Astrocyte (in vitro differentiated cells and primary cell): ENCODE measurements at regions not wholly inside any gene's neighbourhood (a gene's known extent, or its start where the extent isn't known, plus 50 kb on each side); places are given as distances from the start of the nearest gene placed in this dataset.

Experiments used
- DNase-seq: peaks from one replicate; pipeline ENCODE4 v3.0.0-alpha.2; 2010; ENCODE audit warnings: low read depth
- FAIRE-seq: peaks from 2 replicates; lab custom pipeline; 2011; peaks lifted over from hg19 to GRCh38; lab: Jason Lieb, UNC
- H2AFZ ChIP-seq: 2 replicates; pipeline ENCODE4 v1.6.0; 2012; ENCODE audit warnings: low read depth, low read length, inconsistent platforms
- H3K27ac ChIP-seq: 2 replicates; pipeline ENCODE4 v1.5.1; 2011; ENCODE audit warnings: low read depth, low read length, inconsistent platforms
- H3K27me3 ChIP-seq: 2 replicates; pipeline ENCODE4 v1.6.0; 2011; ENCODE audit warnings: low read length, inconsistent platforms; ENCODE audit not compliant: insufficient read depth
- H3K36me3 ChIP-seq: 2 replicates; pipeline ENCODE4 v1.5.1; 2011; ENCODE audit warnings: low read length, inconsistent platforms; ENCODE audit not compliant: insufficient read depth
- H3K4me1 ChIP-seq: 2 replicates; pipeline ENCODE4 v1.5.1; 2011; ENCODE audit warnings: low read length, inconsistent platforms; ENCODE audit not compliant: insufficient read depth
- H3K4me2 ChIP-seq: 2 replicates; pipeline ENCODE4 v1.6.0; 2012; ENCODE audit warnings: low read length, inconsistent platforms
- H3K4me3 ChIP-seq: 2 replicates; pipeline ENCODE4 v1.5.1; 2011; ENCODE audit warnings: low read depth, mild to moderate bottlenecking, low read length, inconsistent platforms; ENCODE audit not compliant: insufficient read depth
- H3K79me2 ChIP-seq: 2 replicates; pipeline ENCODE4 v1.6.0; 2012; ENCODE audit warnings: mild to moderate bottlenecking, low read length, inconsistent platforms; ENCODE audit not compliant: insufficient read depth
- H3K9ac ChIP-seq: 2 replicates; pipeline ENCODE4 v1.6.0; 2012; ENCODE audit warnings: mild to moderate bottlenecking, low read length, inconsistent platforms
- H3K9me3 ChIP-seq: 2 replicates; pipeline ENCODE4 v1.5.1; 2012; ENCODE audit warnings: low read depth, mild to moderate bottlenecking, low read length, inconsistent platforms; ENCODE audit not compliant: insufficient read depth
- H4K20me1 ChIP-seq: 2 replicates; pipeline ENCODE4 v1.6.0; 2012; ENCODE audit warnings: low read length, inconsistent platforms; ENCODE audit not compliant: insufficient read depth
- H3K27ac Mint-ChIP-seq: one replicate; pipeline ENCODE4 v1.8.0; 2021; ENCODE audit warnings: mild to moderate bottlenecking, mixed read lengths; ENCODE audit not compliant: unreplicated experiment
- H3K27me3 Mint-ChIP-seq: one replicate; pipeline ENCODE4 v1.8.0; 2021; ENCODE audit warnings: low read depth, mixed read lengths; ENCODE audit not compliant: unreplicated experiment
- H3K36me3 Mint-ChIP-seq: one replicate; pipeline ENCODE4 v1.8.0; 2021; ENCODE audit warnings: low read depth, mixed read lengths; ENCODE audit not compliant: unreplicated experiment
- H3K4me1 Mint-ChIP-seq: one replicate; pipeline ENCODE4 v1.8.0; 2021; ENCODE audit warnings: low read depth, mixed read lengths; ENCODE audit not compliant: unreplicated experiment
- H3K4me3 Mint-ChIP-seq: one replicate; pipeline ENCODE4 v1.8.0; 2021; ENCODE audit warnings: mild to moderate bottlenecking, moderate library complexity, mixed read lengths; ENCODE audit not compliant: unreplicated experiment
- H3K9me3 Mint-ChIP-seq: one replicate; pipeline ENCODE4 v1.8.0; 2021; ENCODE audit warnings: mild to moderate bottlenecking, mixed read lengths; ENCODE audit not compliant: unreplicated experiment
- CTCF ChIP-seq: IDR thresholded peaks from 2 replicates; pipeline ENCODE4 v1.5.1; 2011; ENCODE audit warnings: low read depth, mild to moderate bottlenecking, inconsistent platforms, low read length, moderate library complexity; ENCODE audit not compliant: insufficient read depth
- EZH2 ChIP-seq: IDR thresholded peaks from 2 replicates; pipeline ENCODE4 v1.6.1; 2012; ENCODE audit warnings: mild to moderate bottlenecking, low read length, inconsistent platforms; ENCODE audit not compliant: insufficient read depth

- peak overlapping the region; percentile 61 for H3K27ac ChIP-seq
- H2AFZ ChIP-seq: peak overlapping the region; percentile 38
- H3K9me3 Mint-ChIP-seq: no peaks in the 10 kb centered on the region
- H3K27me3 Mint-ChIP-seq: no peaks in the 10 kb centered on the region
- peak overlapping the region; percentile 43 for H3K4me3 Mint-ChIP-seq
- peak overlapping the region; percentile 92 for H3K27ac Mint-ChIP-seq
- no peaks in the 10 kb centered on the region for H3K36me3 Mint-ChIP-seq
- DNase-seq: peak; percentile 71
- H3K4me1 ChIP-seq: peaks cover 34% of the 10 kb centered on the region
- H4K20me1 ChIP-seq: no peaks in the 10 kb centered on the region
- H3K27me3 ChIP-seq: no peaks in the 10 kb centered on the region
- peaks cover 11% of the 10 kb centered on the region for H3K4me1 Mint-ChIP-seq
- FAIRE-seq: peak; percentile 5
- no peak for TF ChIP-seq EZH2
- TF ChIP-seq CTCF: no peak
- peak overlapping the region; percentile 80 for H3K9ac ChIP-seq
- peak overlapping the region; percentile 57 for H3K4me3 ChIP-seq
- no peaks in the 10 kb centered on the region for H3K9me3 ChIP-seq
- H3K36me3 ChIP-seq: no peaks in the 10 kb centered on the region
- peak overlapping the region; percentile 94 for H3K4me2 ChIP-seq
- peaks cover 27% of the 10 kb centered on the region for H3K79me2 ChIP-seq
Observed at GRCh38 chr21:16279731-16280581, 550.2 kb downstream of the USP25 start.

GRCh38 chr21:16280686-16281091, 550.9 kb downstream of the USP25 start:
- Histone ChIP-seq H3K4me3 (peak overlapping the region; percentile 57), H3K9ac (peak overlapping the region; percentile 80), H2AFZ (peak overlapping the region; percentile 38), H3K27me3 (no peaks in the 10 kb centered on the region), H3K27ac (peak overlapping the region; percentile 61), H3K4me2 (peak overlapping the region; percentile 94), H4K20me1 (no peaks in the 10 kb centered on the region), H3K36me3 (no peaks in the 10 kb centered on the region), H3K9me3 (no peaks in the 10 kb centered on the region), H3K79me2 (peaks cover 32% of the 10 kb centered on the region), H3K4me1 (peaks cover 38% of the 10 kb centered on the region)
- DNase-seq (peak; percentile 44), FAIRE-seq (peak; percentile 47)
- no peaks in the 10 kb centered on the region for H3K27me3 Mint-ChIP-seq
- H3K4me3 Mint-ChIP-seq: no peak overlapping the region
- H3K27ac Mint-ChIP-seq: peak overlapping the region; percentile 92
- H3K36me3 Mint-ChIP-seq: no peaks in the 10 kb centered on the region
- no peaks in the 10 kb centered on the region for H3K9me3 Mint-ChIP-seq
- no peak for TF ChIP-seq EZH2
- TF ChIP-seq CTCF: no peak
- H3K4me1 Mint-ChIP-seq: peaks cover 11% of the 10 kb centered on the region

GRCh38 chr21:16283516-16283915, 553.7 kb downstream of the USP25 start:
- TF ChIP-seq EZH2: no peak
- no peak for TF ChIP-seq CTCF
- H3K36me3 ChIP-seq: no peaks in the 10 kb centered on the region
- H3K27ac Mint-ChIP-seq: no peak overlapping the region
- H3K9ac ChIP-seq: no peak overlapping the region
- H3K4me2 ChIP-seq: no peak overlapping the region
- no peaks in the 10 kb centered on the region for H3K9me3 Mint-ChIP-seq
- H3K4me1 ChIP-seq: peaks cover 42% of the 10 kb centered on the region
- H3K27ac ChIP-seq: no peak overlapping the region
- H2AFZ ChIP-seq: no peak overlapping the region
- DNase-seq (no peak), FAIRE-seq (no peak)
- no peaks in the 10 kb centered on the region for H3K9me3 ChIP-seq
- H3K4me3 Mint-ChIP-seq: no peak overlapping the region
- H3K27me3 ChIP-seq: no peaks in the 10 kb centered on the region
- H3K27me3 Mint-ChIP-seq: no peaks in the 10 kb centered on the region
- H3K4me1 Mint-ChIP-seq: peaks cover 11% of the 10 kb centered on the region
- H3K36me3 Mint-ChIP-seq: no peaks in the 10 kb centered on the region
- no peak overlapping the region for H3K4me3 ChIP-seq
- H3K79me2 ChIP-seq: peaks cover 36% of the 10 kb centered on the region
- no peaks in the 10 kb centered on the region for H4K20me1 ChIP-seq
